Kidney epithelial cell (primary cell): ENCODE measurements at regions not wholly inside any gene's neighbourhood (a gene's known extent, or its start where the extent isn't known, plus 50 kb on each side); places are given as distances from the start of the nearest gene placed in this dataset.

Source experiments
- DNase-seq: peaks from one replicate; pipeline ENCODE4 v3.0.0-alpha.2; 2010; ENCODE audit warnings: low read depth
- H3K27me3 ChIP-seq: 2 replicates; pipeline ENCODE4 v1.6.0; 2011; ENCODE audit warnings: low read length; ENCODE audit not compliant: control insufficient read depth, insufficient read depth
- H3K36me3 ChIP-seq: 2 replicates; pipeline ENCODE4 v1.5.1; 2011; ENCODE audit warnings: low read length; ENCODE audit not compliant: control insufficient read depth, insufficient read depth
- H3K4me3 ChIP-seq: 2 replicates; pipeline ENCODE4 v1.5.1; 2011; ENCODE audit warnings: low read depth, mild to moderate bottlenecking, control low read depth, low read length
- TF ChIP-seq, protein P1 (sequence below): IDR thresholded peaks from 2 replicates; pipeline ENCODE4 v1.5.1; 2011; ENCODE audit warnings: mild to moderate bottlenecking, moderate library complexity, low read length, control low read depth, inconsistent platforms; ENCODE audit not compliant: insufficient read depth, poor library complexity, severe bottlenecking

DNA sequence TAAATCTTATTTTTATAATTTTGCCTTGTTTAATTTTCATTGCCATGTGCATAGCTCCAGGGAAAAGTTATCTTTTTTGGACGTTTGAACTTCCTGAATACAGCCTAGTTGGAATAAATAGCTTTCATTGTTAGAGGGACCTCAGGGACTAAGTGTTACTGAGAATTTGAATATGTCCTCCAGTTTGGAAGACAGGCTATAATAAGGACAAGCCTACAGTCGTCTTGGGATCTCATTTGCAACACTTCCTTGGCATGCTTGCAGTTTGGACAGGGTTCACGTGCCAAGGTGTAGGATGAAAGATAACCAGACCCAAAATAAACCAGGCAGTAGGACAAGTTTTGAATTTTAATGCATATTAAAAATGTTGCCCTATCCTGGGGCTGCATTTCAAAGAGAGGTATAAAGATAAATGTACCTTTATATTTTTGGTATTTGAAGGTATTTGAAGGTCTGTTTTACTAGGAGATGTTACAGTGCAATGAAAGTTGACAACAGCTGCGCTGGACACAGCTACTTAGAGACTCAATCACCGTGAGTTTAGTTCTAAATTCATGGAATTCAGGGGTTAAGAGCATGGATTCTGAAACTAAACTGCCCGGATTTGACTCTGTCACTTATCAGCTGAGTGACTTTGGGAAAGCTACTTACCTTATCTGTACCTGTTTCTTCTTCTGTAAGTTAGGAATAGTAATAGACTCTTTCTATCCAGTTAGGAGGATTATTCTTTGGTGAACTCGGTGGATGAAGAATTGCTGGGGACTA, 134.1 kb downstream of the ACTBL2 start:
- DNase-seq, result no peak
- TF ChIP-seq, protein P1, sequence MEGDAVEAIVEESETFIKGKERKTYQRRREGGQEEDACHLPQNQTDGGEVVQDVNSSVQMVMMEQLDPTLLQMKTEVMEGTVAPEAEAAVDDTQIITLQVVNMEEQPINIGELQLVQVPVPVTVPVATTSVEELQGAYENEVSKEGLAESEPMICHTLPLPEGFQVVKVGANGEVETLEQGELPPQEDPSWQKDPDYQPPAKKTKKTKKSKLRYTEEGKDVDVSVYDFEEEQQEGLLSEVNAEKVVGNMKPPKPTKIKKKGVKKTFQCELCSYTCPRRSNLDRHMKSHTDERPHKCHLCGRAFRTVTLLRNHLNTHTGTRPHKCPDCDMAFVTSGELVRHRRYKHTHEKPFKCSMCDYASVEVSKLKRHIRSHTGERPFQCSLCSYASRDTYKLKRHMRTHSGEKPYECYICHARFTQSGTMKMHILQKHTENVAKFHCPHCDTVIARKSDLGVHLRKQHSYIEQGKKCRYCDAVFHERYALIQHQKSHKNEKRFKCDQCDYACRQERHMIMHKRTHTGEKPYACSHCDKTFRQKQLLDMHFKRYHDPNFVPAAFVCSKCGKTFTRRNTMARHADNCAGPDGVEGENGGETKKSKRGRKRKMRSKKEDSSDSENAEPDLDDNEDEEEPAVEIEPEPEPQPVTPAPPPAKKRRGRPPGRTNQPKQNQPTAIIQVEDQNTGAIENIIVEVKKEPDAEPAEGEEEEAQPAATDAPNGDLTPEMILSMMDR, result no peak
- Histone ChIP-seq H3K27me3 (no peaks in the 10 kb centered on the region), H3K4me3 (no peak overlapping the region), H3K36me3 (no peaks in the 10 kb centered on the region)

DNA sequence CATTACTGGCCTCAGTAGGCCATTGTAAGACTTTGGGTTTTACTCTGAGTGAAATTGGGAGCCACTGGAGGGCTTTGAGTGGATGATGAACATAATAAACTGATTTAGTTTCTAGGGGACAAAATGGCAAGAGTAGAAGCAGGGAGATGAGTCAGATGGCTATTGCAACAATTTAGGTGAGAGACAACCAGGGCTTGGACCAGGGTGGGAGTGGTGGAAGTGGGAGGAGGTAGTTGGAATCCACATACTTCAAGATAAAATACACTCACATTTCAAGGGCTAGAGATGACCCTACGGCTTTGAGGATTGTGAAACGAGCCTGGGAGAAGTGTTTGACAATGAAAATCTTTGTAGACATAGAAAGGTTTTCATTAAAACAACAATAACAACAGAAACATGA, 136.3 kb downstream of the ACTBL2 start:
- Histone ChIP-seq H3K4me3 (no peak overlapping the region), H3K36me3 (no peaks in the 10 kb centered on the region), H3K27me3 (no peaks in the 10 kb centered on the region)
- TF ChIP-seq, protein P1, result no peak
- DNase-seq, result no peak

DNA sequence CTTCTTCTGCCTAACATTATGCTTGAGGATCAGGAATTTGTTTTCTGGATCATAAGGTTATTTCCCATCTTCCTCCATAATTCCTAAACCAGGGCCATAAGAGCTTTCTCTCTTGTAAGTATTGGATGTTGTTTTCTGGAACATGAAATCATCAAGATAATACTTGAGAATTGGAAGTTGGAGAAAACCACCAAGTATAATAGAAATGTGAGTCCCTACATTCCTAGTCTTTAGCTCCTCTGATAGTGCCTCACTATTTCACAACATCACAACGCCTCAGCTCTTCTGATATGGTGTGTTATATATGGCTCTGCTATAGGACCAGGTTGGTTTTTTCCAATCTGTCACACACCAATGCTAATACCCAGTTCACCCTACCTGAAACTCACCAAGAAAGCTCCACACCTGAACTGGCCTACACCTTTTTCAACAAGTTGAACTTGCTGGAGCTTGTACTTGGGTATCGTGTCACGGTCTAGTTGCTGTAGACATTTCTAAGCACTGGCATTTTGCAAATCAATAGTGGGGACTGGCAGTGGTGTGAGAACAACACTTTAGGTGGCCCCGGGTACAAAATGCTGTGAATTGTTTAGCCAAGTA, 141.1 kb downstream of the ACTBL2 start:
- H3K36me3 ChIP-seq, result no peaks in the 10 kb centered on the region
- DNase-seq, result no peak
- H3K4me3 ChIP-seq, result no peak overlapping the region
- no peaks in the 10 kb centered on the region for H3K27me3 ChIP-seq
- TF ChIP-seq, protein P1, result no peak

DNA sequence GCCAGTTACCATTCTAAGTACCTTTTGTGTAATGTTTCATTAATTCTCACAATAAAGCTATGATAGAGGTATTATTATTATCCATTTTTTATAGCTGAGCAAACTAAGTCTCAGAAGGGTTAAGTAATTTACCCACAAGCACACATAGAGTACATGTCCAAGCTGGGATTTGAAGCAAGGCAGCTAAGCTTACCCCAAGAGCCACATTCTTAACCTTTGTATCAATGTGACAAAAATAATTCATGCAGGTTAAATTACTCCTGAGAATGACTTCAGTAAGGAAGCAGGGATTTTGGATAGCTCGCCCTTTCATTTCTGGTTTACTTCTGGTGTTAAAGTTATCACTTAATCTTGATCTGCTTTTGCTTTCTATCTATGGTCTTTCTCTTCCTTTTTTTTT, 141.9 kb downstream of the ACTBL2 start:
- Histone ChIP-seq H3K27me3 (no peaks in the 10 kb centered on the region), H3K4me3 (no peak overlapping the region), H3K36me3 (no peaks in the 10 kb centered on the region)
- TF ChIP-seq, protein P1, result no peak
- no peak for DNase-seq

DNA sequence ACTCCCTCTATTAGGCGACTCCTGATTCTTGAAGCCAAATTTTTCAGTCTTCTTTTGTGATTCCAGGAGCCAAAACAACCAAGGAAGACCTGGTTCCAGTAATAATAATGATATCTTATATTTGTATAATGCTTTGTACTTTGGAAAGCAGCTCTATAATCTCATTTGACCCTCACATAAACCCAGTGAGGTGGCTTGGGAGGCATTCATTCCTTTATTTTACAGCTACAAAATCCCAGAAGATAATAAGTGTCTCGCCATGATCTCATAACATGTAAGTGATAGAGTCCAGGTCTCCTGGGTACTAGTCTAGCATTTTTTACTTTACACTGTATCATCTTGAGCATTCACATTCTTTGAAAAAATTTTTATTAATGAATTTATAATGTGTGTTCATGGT, 143.1 kb downstream of the ACTBL2 start:
- Histone ChIP-seq H3K4me3 (no peak overlapping the region), H3K27me3 (no peaks in the 10 kb centered on the region), H3K36me3 (no peaks in the 10 kb centered on the region)
- TF ChIP-seq, protein P1, result no peak
- DNase-seq, result no peak
